Bronchial epithelial cell (primary cell): ENCODE measurements at regions not wholly inside any gene's neighbourhood (a gene's known extent, or its start where the extent isn't known, plus 50 kb on each side); places are given as distances from the start of the nearest gene placed in this dataset.

ENCODE experiments used
- DNase-seq: peaks from one replicate; pipeline ENCODE4 v3.0.0-alpha.2; 2010; ENCODE audit warnings: low read depth
- FAIRE-seq: peaks from 2 replicates; lab custom pipeline; 2011; peaks lifted over from hg19 to GRCh38; lab: Jason Lieb, UNC
- H3K27me3 ChIP-seq: 2 replicates; pipeline ENCODE4 v1.5.1; 2011; ENCODE audit warnings: low read length; ENCODE audit not compliant: control insufficient read depth, insufficient read depth
- H3K36me3 ChIP-seq: 2 replicates; pipeline ENCODE4 v1.5.1; 2011; ENCODE audit warnings: low read length; ENCODE audit not compliant: control insufficient read depth, insufficient read depth
- H3K4me3 ChIP-seq: 2 replicates; pipeline ENCODE4 v1.5.1; 2011; ENCODE audit warnings: mild to moderate bottlenecking, low read depth, low read length, control low read depth
- CTCF ChIP-seq: IDR thresholded peaks from 2 replicates; pipeline ENCODE4 v1.5.1; 2011; ENCODE audit warnings: mild to moderate bottlenecking, moderate library complexity, low read length, control low read depth, inconsistent platforms; ENCODE audit not compliant: insufficient read depth, severe bottlenecking

GRCh38 chr5:61630908-61631307 is 298.9 kb downstream of the ZSWIM6 start:
- no peak for TF ChIP-seq CTCF
- H3K36me3 ChIP-seq: no peaks in the 10 kb centered on the region

GRCh38 chr5:61631438-61631941 is 299.4 kb downstream of the ZSWIM6 start:
- no peaks in the 10 kb centered on the region for H3K36me3 ChIP-seq
- H3K27me3 ChIP-seq: no peaks in the 10 kb centered on the region
- DNase-seq (no peak), FAIRE-seq (no peak)
- TF ChIP-seq CTCF: no peak
- H3K4me3 ChIP-seq: no peak overlapping the region

More at GRCh38 chr5:61630908-61631307, 298.9 kb downstream of the ZSWIM6 start:
- no peaks in the 10 kb centered on the region for H3K27me3 ChIP-seq
- FAIRE-seq (no peak), DNase-seq (no peak)
- no peak overlapping the region for H3K4me3 ChIP-seq

- FAIRE-seq: no peak
- no peak for TF ChIP-seq CTCF
- Histone ChIP-seq H3K4me3 (no peak overlapping the region), H3K36me3 (no peaks in the 10 kb centered on the region), H3K27me3 (no peaks in the 10 kb centered on the region)
- no peak for DNase-seq
These were observed 300.0 kb downstream of the ZSWIM6 start for GRCh38 chr5:61632064-61632463.

GRCh38 chr5:61635271-61635670 is 303.2 kb downstream of the ZSWIM6 start:
- H3K27me3 ChIP-seq: no peaks in the 10 kb centered on the region
- DNase-seq: no peak
- H3K36me3 ChIP-seq: no peaks in the 10 kb centered on the region
- FAIRE-seq: no peak
- TF ChIP-seq CTCF: no peak
- no peak overlapping the region for H3K4me3 ChIP-seq

- Histone ChIP-seq H3K36me3 (no peaks in the 10 kb centered on the region), H3K27me3 (peaks cover 6% of the 10 kb centered on the region), H3K4me3 (no peak overlapping the region)
- FAIRE-seq: no peak
- DNase-seq: no peak
- no peak for TF ChIP-seq CTCF
These were observed 305.5 kb downstream of the ZSWIM6 start for GRCh38 chr5:61637566-61637965.

GRCh38 chr5:61638476-61638875 is 306.4 kb downstream of the ZSWIM6 start:
- Histone ChIP-seq H3K27me3 (peaks cover 6% of the 10 kb centered on the region), H3K4me3 (no peak overlapping the region), H3K36me3 (no peaks in the 10 kb centered on the region)
- no peak for DNase-seq
- TF ChIP-seq CTCF: no peak
- FAIRE-seq: no peak
